ENCODE measurements at regions not wholly inside any gene's neighbourhood (a gene's known extent, or its start where the extent isn't known, plus 50 kb on each side); places are given as distances from the start of the nearest gene placed in this dataset.

DNA sequence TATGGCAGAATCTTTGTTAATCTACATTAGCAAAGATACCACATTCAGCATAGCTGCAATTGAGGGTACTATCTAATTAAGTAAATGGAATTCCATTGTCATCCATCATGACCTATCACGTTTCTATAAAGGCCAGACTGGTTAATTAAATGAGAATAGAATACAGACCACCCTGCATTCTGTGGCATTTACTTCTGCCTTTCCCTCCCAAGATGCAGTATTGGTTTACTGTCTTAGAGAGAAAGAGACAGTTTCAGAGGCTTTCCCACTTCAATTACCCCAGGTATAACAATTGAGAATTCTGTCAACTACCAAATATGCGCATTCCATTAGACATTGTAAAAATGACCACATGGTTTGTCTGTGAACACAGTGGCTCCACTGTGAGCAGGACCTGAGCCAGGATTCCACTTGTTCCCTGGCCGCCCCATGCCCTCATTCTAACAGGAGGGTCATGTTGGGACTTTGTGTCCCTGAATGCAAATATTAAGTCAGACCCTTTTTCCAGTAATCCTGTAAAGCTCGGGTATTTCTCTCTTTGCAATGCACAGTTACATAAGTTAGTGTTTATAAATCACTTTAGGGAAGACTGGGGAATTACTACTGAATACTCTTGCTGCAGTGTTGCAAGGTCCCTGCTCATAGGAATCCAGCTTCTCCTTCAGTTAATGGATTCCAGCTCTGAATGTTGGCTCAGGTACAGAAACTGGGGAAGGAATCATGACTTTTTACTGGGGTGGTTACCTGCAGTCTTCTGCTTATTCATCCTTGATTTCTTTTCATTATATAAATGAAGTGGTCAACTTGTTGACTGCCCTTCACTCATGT, 261.0 kb downstream of the PDGFC start:
- H3K4me1 Mint-ChIP-seq, result no peaks in the 10 kb centered on the region
- peaks cover 6% of the 10 kb centered on the region for H3K9me3 Mint-ChIP-seq
- TF ChIP-seq, protein P1, sequence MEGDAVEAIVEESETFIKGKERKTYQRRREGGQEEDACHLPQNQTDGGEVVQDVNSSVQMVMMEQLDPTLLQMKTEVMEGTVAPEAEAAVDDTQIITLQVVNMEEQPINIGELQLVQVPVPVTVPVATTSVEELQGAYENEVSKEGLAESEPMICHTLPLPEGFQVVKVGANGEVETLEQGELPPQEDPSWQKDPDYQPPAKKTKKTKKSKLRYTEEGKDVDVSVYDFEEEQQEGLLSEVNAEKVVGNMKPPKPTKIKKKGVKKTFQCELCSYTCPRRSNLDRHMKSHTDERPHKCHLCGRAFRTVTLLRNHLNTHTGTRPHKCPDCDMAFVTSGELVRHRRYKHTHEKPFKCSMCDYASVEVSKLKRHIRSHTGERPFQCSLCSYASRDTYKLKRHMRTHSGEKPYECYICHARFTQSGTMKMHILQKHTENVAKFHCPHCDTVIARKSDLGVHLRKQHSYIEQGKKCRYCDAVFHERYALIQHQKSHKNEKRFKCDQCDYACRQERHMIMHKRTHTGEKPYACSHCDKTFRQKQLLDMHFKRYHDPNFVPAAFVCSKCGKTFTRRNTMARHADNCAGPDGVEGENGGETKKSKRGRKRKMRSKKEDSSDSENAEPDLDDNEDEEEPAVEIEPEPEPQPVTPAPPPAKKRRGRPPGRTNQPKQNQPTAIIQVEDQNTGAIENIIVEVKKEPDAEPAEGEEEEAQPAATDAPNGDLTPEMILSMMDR (IDR thresholded peaks at IDR 0.05), result no peak
- CTCF ChIA-PET, result no interaction called here
- H3K27me3 Mint-ChIP-seq, result no peaks in the 10 kb centered on the region
- intact Hi-C loops (cut with micrococcal nuclease), result no loop called here
- no peak overlapping the region for H3K4me3 Mint-ChIP-seq
- ATAC-seq (ENCODE audit: low read depth), result no peak
- H3K36me3 Mint-ChIP-seq (ENCODE audit: low read depth), result no peaks in the 10 kb centered on the region
- no peak for DNase-seq
- POLR2A ChIA-PET, result no interaction called here
- no peak overlapping the region for H3K27ac Mint-ChIP-seq

DNA sequence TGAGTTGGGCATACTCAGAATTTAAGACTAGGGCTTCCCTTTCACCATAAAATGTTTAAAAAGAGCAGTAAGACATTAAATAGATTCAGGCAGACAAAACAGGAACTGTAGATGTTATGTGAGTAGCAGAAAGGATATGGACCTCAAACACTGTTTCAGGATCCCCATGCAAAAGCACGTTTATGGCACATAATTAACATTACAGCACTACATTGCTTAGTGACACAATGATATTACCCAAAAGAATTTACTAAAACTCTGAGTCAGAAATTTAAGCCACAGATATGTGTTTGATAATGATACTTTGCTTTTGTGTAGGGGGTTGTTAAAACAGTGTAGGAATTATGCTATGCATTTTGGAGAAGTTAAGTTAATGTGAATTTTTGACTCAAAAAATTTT, 266.3 kb downstream of the PDGFC start:
- POLR2A ChIA-PET, result no interaction called here
- Mint-ChIP-seq H3K36me3 (ENCODE audit: low read depth) (no peaks in the 10 kb centered on the region), H3K9me3 (peaks cover 6% of the 10 kb centered on the region), H3K4me1 (no peaks in the 10 kb centered on the region), H3K4me3 (no peak overlapping the region), H3K27ac (no peak overlapping the region), H3K27me3 (no peaks in the 10 kb centered on the region)
- CTCF ChIA-PET, result no interaction called here
- DNase-seq (no peak), ATAC-seq (ENCODE audit: low read depth) (no peak)
- TF ChIP-seq, protein P1 (IDR thresholded peaks at IDR 0.05), result no peak
- intact Hi-C loops (cut with micrococcal nuclease), result no loop called here

DNA sequence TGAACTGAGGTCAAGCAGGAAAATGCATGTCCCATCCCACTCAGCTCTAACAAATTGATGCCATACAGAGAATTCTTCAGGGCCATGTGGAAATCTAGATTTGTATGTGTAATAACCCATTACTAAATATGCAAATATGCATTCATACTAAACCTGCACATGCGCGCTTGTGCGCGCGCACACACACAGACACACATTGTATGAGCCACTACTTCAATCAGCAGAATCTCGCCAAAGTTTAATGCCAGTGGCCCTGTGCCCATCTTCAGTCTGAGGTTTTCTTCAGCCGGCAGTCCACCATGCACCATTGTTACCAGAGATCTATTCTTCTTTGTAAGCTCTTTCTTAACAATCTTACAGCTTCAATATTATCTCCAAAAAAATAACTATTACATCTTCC, 276.4 kb downstream of the PDGFC start:
- ChIA-PET CTCF (no interaction called here), POLR2A (no interaction called here)
- Mint-ChIP-seq H3K36me3 (ENCODE audit: low read depth) (no peaks in the 10 kb centered on the region), H3K9me3 (no peaks in the 10 kb centered on the region), H3K4me3 (no peak overlapping the region), H3K4me1 (no peaks in the 10 kb centered on the region), H3K27me3 (no peaks in the 10 kb centered on the region), H3K27ac (no peak overlapping the region)
- TF ChIP-seq, protein P1 (IDR thresholded peaks at IDR 0.05), result no peak
- ATAC-seq (ENCODE audit: low read depth), result no peak
- no peak for DNase-seq
- intact Hi-C loops (cut with micrococcal nuclease), result no loop called here

DNA sequence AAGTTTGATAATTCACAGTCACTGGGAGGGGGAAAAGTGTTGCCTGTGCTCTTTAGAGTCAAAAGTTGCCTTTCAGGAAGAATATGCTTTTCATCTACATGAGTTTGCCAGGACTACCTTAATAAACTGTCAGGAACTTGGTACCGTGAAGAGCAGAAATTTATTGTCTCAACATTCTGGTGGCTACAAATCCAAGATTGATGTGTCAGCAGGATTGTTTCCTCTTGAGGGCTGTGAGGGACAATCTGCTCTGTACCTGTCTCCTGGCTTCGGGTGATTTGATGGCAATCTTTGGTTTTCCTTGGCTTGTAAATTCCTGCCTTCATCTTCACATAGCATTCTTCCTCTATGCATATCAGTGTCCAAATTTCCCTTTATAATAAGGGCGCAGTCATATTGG, 277.2 kb downstream of the PDGFC start:
- ChIA-PET POLR2A (no interaction called here), CTCF (no interaction called here)
- no peaks in the 10 kb centered on the region for H3K36me3 Mint-ChIP-seq (ENCODE audit: low read depth)
- H3K4me1 Mint-ChIP-seq, result no peaks in the 10 kb centered on the region
- H3K4me3 Mint-ChIP-seq, result no peak overlapping the region
- TF ChIP-seq, protein P1 (IDR thresholded peaks at IDR 0.05), result no peak
- DNase-seq, result no peak
- H3K9me3 Mint-ChIP-seq, result no peaks in the 10 kb centered on the region
- no peak for ATAC-seq (ENCODE audit: low read depth)
- intact Hi-C loops (cut with micrococcal nuclease), result no loop called here
- no peaks in the 10 kb centered on the region for H3K27me3 Mint-ChIP-seq
- no peak overlapping the region for H3K27ac Mint-ChIP-seq

DNA sequence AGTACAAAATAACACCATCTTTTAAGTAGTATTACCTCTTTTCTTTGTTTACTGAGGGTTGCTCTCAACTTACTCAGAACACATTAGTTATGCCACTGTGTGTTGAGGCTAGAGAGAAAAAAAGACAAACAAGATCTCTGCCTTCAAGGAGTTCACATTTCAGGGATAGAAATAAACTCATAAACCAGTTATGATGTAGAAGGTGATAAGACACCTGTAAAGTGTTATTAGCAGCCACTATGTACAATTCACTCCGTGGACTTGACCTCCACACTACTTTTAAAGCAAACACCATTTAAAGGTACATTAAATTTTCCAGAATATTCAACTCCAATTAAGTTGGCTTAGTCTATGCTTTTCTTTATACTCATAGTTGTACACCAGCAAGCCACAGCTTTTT, 278.0 kb downstream of the PDGFC start:
- CTCF ChIA-PET, result no interaction called here
- no peak for DNase-seq
- intact Hi-C loops (cut with micrococcal nuclease), result no loop called here
- no peaks in the 10 kb centered on the region for H3K27me3 Mint-ChIP-seq
- no peaks in the 10 kb centered on the region for H3K36me3 Mint-ChIP-seq (ENCODE audit: low read depth)
- H3K9me3 Mint-ChIP-seq, result no peaks in the 10 kb centered on the region
- no peak overlapping the region for H3K4me3 Mint-ChIP-seq
- H3K4me1 Mint-ChIP-seq, result no peaks in the 10 kb centered on the region
- no peak overlapping the region for H3K27ac Mint-ChIP-seq
- POLR2A ChIA-PET, result no interaction called here
- TF ChIP-seq, protein P1 (IDR thresholded peaks at IDR 0.05), result no peak
- ATAC-seq (ENCODE audit: low read depth), result no peak

Data from activated B cell treated with CpG ODN at 0.5 μM for 24 hours (primary cell).